ENCODE measurements at regions not wholly inside any gene's neighbourhood (a gene's known extent, or its start where the extent isn't known, plus 50 kb on each side); places are given as distances from the start of the nearest gene placed in this dataset.

- no peak for TF ChIP-seq CTCF (conservative IDR thresholded peaks at IDR 0.05; ENCODE audit: low read depth, low read length)
- TF ChIP-seq EZH2 (IDR thresholded peaks at IDR 0.05; ENCODE audit: low read length, unreplicated experiment): no peak
Measured at GRCh38 chr17:77815127-77815905, 143.2 kb upstream of the TNRC6C start.

Measured in PC-3 (cell line).